ENCODE measurements at regions not wholly inside any gene's neighbourhood (a gene's known extent, or its start where the extent isn't known, plus 50 kb on each side); places are given as distances from the start of the nearest gene placed in this dataset.

DNA sequence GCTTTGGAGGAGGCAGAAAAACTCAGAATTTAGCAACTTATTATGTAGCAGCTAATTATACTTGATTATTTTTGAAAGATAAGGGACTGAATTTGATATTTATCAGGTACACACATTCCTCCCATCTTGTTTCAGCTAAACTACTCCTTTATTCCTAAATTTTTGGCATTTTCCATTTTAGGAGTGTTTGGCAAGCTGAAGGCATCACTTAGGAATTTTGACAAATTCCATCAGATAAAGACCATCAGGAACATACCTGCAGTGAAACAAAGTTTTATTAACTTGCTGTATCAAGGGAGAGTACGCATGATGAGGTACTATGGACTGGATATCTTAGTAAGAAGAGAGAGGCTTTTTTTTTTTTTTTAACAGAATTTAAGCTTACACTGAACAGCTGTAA lies 1092.2 kb downstream of the PLA2G4A start (continued):
- TF ChIP-seq, protein P1, sequence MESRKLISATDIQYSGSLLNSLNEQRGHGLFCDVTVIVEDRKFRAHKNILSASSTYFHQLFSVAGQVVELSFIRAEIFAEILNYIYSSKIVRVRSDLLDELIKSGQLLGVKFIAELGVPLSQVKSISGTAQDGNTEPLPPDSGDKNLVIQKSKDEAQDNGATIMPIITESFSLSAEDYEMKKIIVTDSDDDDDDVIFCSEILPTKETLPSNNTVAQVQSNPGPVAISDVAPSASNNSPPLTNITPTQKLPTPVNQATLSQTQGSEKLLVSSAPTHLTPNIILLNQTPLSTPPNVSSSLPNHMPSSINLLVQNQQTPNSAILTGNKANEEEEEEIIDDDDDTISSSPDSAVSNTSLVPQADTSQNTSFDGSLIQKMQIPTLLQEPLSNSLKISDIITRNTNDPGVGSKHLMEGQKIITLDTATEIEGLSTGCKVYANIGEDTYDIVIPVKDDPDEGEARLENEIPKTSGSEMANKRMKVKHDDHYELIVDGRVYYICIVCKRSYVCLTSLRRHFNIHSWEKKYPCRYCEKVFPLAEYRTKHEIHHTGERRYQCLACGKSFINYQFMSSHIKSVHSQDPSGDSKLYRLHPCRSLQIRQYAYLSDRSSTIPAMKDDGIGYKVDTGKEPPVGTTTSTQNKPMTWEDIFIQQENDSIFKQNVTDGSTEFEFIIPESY (IDR thresholded peaks at IDR 0.05): no peak
- TF ChIP-seq SP1 (IDR thresholded peaks at IDR 0.05): no peak

DNA sequence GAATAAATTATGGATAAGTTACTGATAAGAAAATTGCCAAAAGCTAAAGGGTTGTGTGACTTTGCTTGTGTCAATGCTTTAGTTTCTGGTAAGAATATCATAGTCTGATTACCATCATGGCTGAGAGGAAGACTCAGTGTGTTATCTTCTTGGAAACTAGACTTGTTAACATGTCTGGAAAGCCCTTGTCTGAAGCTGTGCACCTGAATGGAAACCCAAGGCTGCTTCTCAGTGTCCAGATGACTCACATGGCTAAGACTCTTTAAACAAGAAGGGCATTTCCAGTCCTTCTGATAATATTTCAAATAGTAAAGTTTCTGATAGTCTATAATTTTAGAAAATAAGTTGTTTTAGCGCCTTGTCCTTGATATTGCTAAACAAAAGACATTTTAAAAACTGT lies 1092.7 kb downstream of the PLA2G4A start:
- no peaks in the 10 kb centered on the region for H3K36me3 ChIP-seq (ENCODE audit: control insufficient read depth in 4 of 4, insufficient read depth in 3 of 4, low read depth in 1 of 4, low read length in 3 of 4)
- peaks cover 0 to 6% (median 0%) of the 10 kb centered on the region in 4 donors for H3K4me1 ChIP-seq (ENCODE audit: control insufficient read depth in 4 of 4, insufficient read depth in 4 of 4, low read length in 3 of 4)
- no peaks in the 10 kb centered on the region for H3K27me3 ChIP-seq (ENCODE audit: control insufficient read depth in 4 of 4, insufficient read depth in 4 of 4, low read length in 3 of 4)
- H3K9ac ChIP-seq (ENCODE audit: low read depth in 1 of 2, low read length in 2 of 2): no peak overlapping the region
- H3K27ac ChIP-seq (ENCODE audit: low read depth in 1 of 2, low read length in 2 of 2): no peak overlapping the region
- 77% methylated on average over 1 of the region's 1 CpG for WGBS
- TF ChIP-seq, protein P2, sequence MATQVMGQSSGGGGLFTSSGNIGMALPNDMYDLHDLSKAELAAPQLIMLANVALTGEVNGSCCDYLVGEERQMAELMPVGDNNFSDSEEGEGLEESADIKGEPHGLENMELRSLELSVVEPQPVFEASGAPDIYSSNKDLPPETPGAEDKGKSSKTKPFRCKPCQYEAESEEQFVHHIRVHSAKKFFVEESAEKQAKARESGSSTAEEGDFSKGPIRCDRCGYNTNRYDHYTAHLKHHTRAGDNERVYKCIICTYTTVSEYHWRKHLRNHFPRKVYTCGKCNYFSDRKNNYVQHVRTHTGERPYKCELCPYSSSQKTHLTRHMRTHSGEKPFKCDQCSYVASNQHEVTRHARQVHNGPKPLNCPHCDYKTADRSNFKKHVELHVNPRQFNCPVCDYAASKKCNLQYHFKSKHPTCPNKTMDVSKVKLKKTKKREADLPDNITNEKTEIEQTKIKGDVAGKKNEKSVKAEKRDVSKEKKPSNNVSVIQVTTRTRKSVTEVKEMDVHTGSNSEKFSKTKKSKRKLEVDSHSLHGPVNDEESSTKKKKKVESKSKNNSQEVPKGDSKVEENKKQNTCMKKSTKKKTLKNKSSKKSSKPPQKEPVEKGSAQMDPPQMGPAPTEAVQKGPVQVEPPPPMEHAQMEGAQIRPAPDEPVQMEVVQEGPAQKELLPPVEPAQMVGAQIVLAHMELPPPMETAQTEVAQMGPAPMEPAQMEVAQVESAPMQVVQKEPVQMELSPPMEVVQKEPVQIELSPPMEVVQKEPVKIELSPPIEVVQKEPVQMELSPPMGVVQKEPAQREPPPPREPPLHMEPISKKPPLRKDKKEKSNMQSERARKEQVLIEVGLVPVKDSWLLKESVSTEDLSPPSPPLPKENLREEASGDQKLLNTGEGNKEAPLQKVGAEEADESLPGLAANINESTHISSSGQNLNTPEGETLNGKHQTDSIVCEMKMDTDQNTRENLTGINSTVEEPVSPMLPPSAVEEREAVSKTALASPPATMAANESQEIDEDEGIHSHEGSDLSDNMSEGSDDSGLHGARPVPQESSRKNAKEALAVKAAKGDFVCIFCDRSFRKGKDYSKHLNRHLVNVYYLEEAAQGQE (IDR thresholded peaks at IDR 0.05): no peak
- TF ChIP-seq, protein P3, sequence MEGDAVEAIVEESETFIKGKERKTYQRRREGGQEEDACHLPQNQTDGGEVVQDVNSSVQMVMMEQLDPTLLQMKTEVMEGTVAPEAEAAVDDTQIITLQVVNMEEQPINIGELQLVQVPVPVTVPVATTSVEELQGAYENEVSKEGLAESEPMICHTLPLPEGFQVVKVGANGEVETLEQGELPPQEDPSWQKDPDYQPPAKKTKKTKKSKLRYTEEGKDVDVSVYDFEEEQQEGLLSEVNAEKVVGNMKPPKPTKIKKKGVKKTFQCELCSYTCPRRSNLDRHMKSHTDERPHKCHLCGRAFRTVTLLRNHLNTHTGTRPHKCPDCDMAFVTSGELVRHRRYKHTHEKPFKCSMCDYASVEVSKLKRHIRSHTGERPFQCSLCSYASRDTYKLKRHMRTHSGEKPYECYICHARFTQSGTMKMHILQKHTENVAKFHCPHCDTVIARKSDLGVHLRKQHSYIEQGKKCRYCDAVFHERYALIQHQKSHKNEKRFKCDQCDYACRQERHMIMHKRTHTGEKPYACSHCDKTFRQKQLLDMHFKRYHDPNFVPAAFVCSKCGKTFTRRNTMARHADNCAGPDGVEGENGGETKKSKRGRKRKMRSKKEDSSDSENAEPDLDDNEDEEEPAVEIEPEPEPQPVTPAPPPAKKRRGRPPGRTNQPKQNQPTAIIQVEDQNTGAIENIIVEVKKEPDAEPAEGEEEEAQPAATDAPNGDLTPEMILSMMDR (IDR thresholded peaks at IDR 0.05; ENCODE audit: low read depth, low read length, missing input control): no peak
- TF ChIP-seq GABPA (IDR thresholded peaks at IDR 0.05 in 1 of 2, conservative IDR thresholded peaks at IDR 0.05 in 1 of 2) (no peak), RAD21 (IDR thresholded peaks at IDR 0.05) (no peak), HNF4A (conservative IDR thresholded peaks at IDR 0.05) (no peak), NR2F2 (IDR thresholded peaks at IDR 0.05) (no peak), HNF4G (IDR thresholded peaks at IDR 0.05) (no peak), EGR1 (IDR thresholded peaks at IDR 0.05; ENCODE audit: low read depth in 2 of 2) (no peak), YY1 (IDR thresholded peaks at IDR 0.05) (no peak), TAF1 (conservative IDR thresholded peaks at IDR 0.05) (no peak), RXRA (IDR thresholded peaks at IDR 0.05) (no peak), FOXA2 (IDR thresholded peaks at IDR 0.05) (no peak), FOXA1 (IDR thresholded peaks at IDR 0.05) (no peak)
- TF ChIP-seq, protein P1 (IDR thresholded peaks at IDR 0.05): no peak
- TF ChIP-seq, protein P4, sequence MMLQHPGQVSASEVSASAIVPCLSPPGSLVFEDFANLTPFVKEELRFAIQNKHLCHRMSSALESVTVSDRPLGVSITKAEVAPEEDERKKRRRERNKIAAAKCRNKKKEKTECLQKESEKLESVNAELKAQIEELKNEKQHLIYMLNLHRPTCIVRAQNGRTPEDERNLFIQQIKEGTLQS (IDR thresholded peaks at IDR 0.05): no peak
- no peak overlapping the region for H3K4me3 ChIP-seq (ENCODE audit: low read depth in 1 of 3, low read length in 3 of 3)
- no peak for DNase-seq (ENCODE audit: low spot score)
- no peaks in the 10 kb centered on the region for H3K9me3 ChIP-seq (ENCODE audit: control insufficient read depth in 4 of 4, low read length in 3 of 4)

Measured in liver (tissue), 8 donors.